H9 (cell line): ENCODE measurements at regions not wholly inside any gene's neighbourhood (a gene's known extent, or its start where the extent isn't known, plus 50 kb on each side); places are given as distances from the start of the nearest gene placed in this dataset.

ENCODE experiments used
- DNase-seq: peaks from one replicate; pipeline ENCODE4 v3.0.0-alpha.2; 2017
- H2AFZ ChIP-seq: one replicate; pipeline ENCODE4 v1.6.1; 2013; ENCODE audit warnings: mild to moderate bottlenecking, low read length, control low read depth, moderate library complexity
- H2AK5ac ChIP-seq: 2 replicates; pipeline ENCODE4 v1.6.1; 2013; ENCODE audit warnings: low read length, control low read depth, mixed read lengths; ENCODE audit not compliant: insufficient read length
- H2BK120ac ChIP-seq: one replicate; pipeline ENCODE4 v1.6.1; 2013; ENCODE audit warnings: low read depth, mild to moderate bottlenecking, low read length, control low read depth, inconsistent platforms; ENCODE audit not compliant: poor library complexity, severe bottlenecking
- H2BK12ac ChIP-seq: 2 replicates; pipeline ENCODE4 v1.6.1; 2013; ENCODE audit warnings: low read length, control low read depth, mixed read lengths, low read depth; ENCODE audit not compliant: insufficient read length
- H2BK15ac ChIP-seq: 2 replicates; pipeline ENCODE4 v1.6.1; 2013; ENCODE audit warnings: low read depth, low read length, control low read depth
- H2BK20ac ChIP-seq: one replicate; pipeline ENCODE4 v1.6.1; 2013; ENCODE audit warnings: low read depth, mild to moderate bottlenecking, low read length, control low read depth, inconsistent platforms; ENCODE audit not compliant: poor library complexity, severe bottlenecking
- H2BK5ac ChIP-seq: 2 replicates; pipeline ENCODE4 v1.6.1; 2013; ENCODE audit warnings: low read length, control low read depth, mixed read lengths; ENCODE audit not compliant: insufficient read length
- H3K14ac ChIP-seq: 2 replicates; pipeline ENCODE4 v1.6.1; 2013; ENCODE audit warnings: low read length, control low read depth; ENCODE audit not compliant: insufficient read depth
- H3K18ac ChIP-seq: 2 replicates; pipeline ENCODE4 v1.6.1; 2013; ENCODE audit warnings: low read depth, mild to moderate bottlenecking, mixed read lengths, low read length, control low read depth; ENCODE audit not compliant: insufficient read length
- H3K23ac ChIP-seq: 2 replicates; pipeline ENCODE4 v1.6.1; 2013; ENCODE audit warnings: low read length, control low read depth, mixed read lengths, low read depth; ENCODE audit not compliant: insufficient read length
- H3K23me2 ChIP-seq: 2 replicates; pipeline ENCODE4 v1.6.1; 2013; ENCODE audit warnings: low read depth, mild to moderate bottlenecking, mixed read lengths, low read length, control low read depth; ENCODE audit not compliant: insufficient read length, poor library complexity, severe bottlenecking
- H3K27ac ChIP-seq: 2 replicates; pipeline ENCODE4 v1.5.1; 2013; ENCODE audit warnings: low read length, control low read depth, mixed read lengths, low read depth; ENCODE audit not compliant: insufficient read length
- H3K27me3 ChIP-seq: 2 replicates; pipeline ENCODE4 v1.6.1; 2013; ENCODE audit warnings: low read length, control low read depth, inconsistent platforms; ENCODE audit not compliant: insufficient read depth
- H3K4ac ChIP-seq: 2 replicates; pipeline ENCODE4 v1.6.1; 2013; ENCODE audit warnings: low read depth, mild to moderate bottlenecking, control low read depth, inconsistent platforms, low read length, moderate library complexity
- H3K4me1 ChIP-seq: 2 replicates; pipeline ENCODE4 v1.6.1; 2013; ENCODE audit warnings: low read length, control low read depth, inconsistent platforms; ENCODE audit not compliant: insufficient read depth
- H3K4me2 ChIP-seq: 2 replicates; pipeline ENCODE4 v1.6.1; 2013; ENCODE audit warnings: low read length, control low read depth, mixed read lengths; ENCODE audit not compliant: insufficient read length, insufficient read depth
- H3K56ac ChIP-seq: 2 replicates; pipeline ENCODE4 v1.6.1; 2013; ENCODE audit warnings: low read depth, mild to moderate bottlenecking, mixed read lengths, low read length, control low read depth; ENCODE audit not compliant: insufficient read length
- H3K79me1 ChIP-seq: 2 replicates; pipeline ENCODE4 v1.6.1; 2013; ENCODE audit warnings: low read depth, mild to moderate bottlenecking, moderate library complexity, low read length, control low read depth, inconsistent platforms; ENCODE audit not compliant: insufficient read depth, poor library complexity, severe bottlenecking
- H3K79me2 ChIP-seq: 2 replicates; pipeline ENCODE4 v1.6.1; 2013; ENCODE audit warnings: low read length, control low read depth, inconsistent platforms; ENCODE audit not compliant: insufficient read depth
- H3K9ac ChIP-seq: 2 replicates; pipeline ENCODE4 v1.6.1; 2013; ENCODE audit warnings: low read length, control low read depth, mixed read lengths; ENCODE audit not compliant: insufficient read length; ENCODE audit errors: extremely low read depth
- H3K9me3 ChIP-seq: one replicate; pipeline ENCODE4 v1.6.1; 2013; ENCODE audit warnings: low read depth, low read length, inconsistent platforms; ENCODE audit not compliant: control insufficient read depth
- H3T11ph ChIP-seq: one replicate; pipeline ENCODE4 v1.6.1; 2013; ENCODE audit warnings: mild to moderate bottlenecking, low read length, control low read depth, inconsistent platforms
- H4K20me1 ChIP-seq: one replicate; pipeline ENCODE4 v1.6.1; 2013; ENCODE audit not compliant: control insufficient read depth, insufficient read length, insufficient read depth
- H4K5ac ChIP-seq: 2 replicates; pipeline ENCODE4 v1.6.1; 2013; ENCODE audit warnings: low read depth, mild to moderate bottlenecking, mixed read lengths, low read length, control low read depth; ENCODE audit not compliant: insufficient read length
- H4K8ac ChIP-seq: replicated peaks from 2 replicates; pipeline ENCODE4 v1.6.1; 2013; ENCODE audit warnings: low read length, control low read depth, mixed read lengths, low read depth; ENCODE audit not compliant: insufficient read length
- H4K91ac ChIP-seq: 2 replicates; pipeline ENCODE4 v1.6.1; 2013; ENCODE audit warnings: low read depth, mild to moderate bottlenecking, moderate library complexity, mixed read lengths, low read length, control low read depth; ENCODE audit not compliant: insufficient read length
- H3K27ac Mint-ChIP-seq, 3 experiments: 2 replicates in 2 of 3; 3 replicates in 1 of 3; pipeline ENCODE4 v1.8.0; 2020 to 2021; ENCODE audit warnings: mixed read lengths in 3 of 3, mild to moderate bottlenecking in 1 of 3, moderate library complexity in 1 of 3
- H3K27me3 Mint-ChIP-seq: 2 replicates; pipeline ENCODE4 v1.8.0; 2021; ENCODE audit warnings: low read depth, mild to moderate bottlenecking, moderate library complexity, mixed read lengths
- H3K36me3 Mint-ChIP-seq, 3 experiments: 2 replicates in 2 of 3; 3 replicates in 1 of 3; pipeline ENCODE4 v1.8.0; 2020 to 2021; ENCODE audit warnings: low read depth in 3 of 3, mixed read lengths in 3 of 3; ENCODE audit not compliant: insufficient read depth in 1 of 3
- H3K4me1 Mint-ChIP-seq, 2 experiments: 2 replicates each; pipeline ENCODE4 v1.8.0; 2020; ENCODE audit warnings: mixed read lengths in 2 of 2
- H3K4me3 Mint-ChIP-seq, 2 experiments: 2 replicates in 1 of 2; 3 replicates in 1 of 2; pipeline ENCODE4 v1.8.0; 2020 to 2021; ENCODE audit warnings: mild to moderate bottlenecking in 2 of 2, mixed read lengths in 2 of 2, moderate library complexity in 1 of 2
- H3K9me3 Mint-ChIP-seq, 2 experiments: 2 replicates in 1 of 2; 3 replicates in 1 of 2; pipeline ENCODE4 v1.8.0; 2020; ENCODE audit warnings: mild to moderate bottlenecking in 2 of 2, mixed read lengths in 2 of 2, moderate library complexity in 1 of 2
- WGBS: extraction: QIAGEN DNeasy Blood & Tissue Kit; methylation state at CpG from one replicate; pipeline ENCODE4 v1.1.7; 2013; ENCODE audit warnings: missing lambda C conversion rate, low lambda C conversion rate, mixed read lengths; ENCODE audit not compliant: insufficient read length; ENCODE audit errors: extremely low coverage; 5-methylcytosine and 5-hydroxymethylcytosine counted together
- TF ChIP-seq, protein P1 (sequence below): fragments of 200-600 bp; sonication (generic); conservative IDR thresholded peaks from 3 replicates; pipeline ENCODE4 v1.8.0; 2021; ENCODE audit warnings: antibody characterized with exemption, mild to moderate bottlenecking

DNA sequence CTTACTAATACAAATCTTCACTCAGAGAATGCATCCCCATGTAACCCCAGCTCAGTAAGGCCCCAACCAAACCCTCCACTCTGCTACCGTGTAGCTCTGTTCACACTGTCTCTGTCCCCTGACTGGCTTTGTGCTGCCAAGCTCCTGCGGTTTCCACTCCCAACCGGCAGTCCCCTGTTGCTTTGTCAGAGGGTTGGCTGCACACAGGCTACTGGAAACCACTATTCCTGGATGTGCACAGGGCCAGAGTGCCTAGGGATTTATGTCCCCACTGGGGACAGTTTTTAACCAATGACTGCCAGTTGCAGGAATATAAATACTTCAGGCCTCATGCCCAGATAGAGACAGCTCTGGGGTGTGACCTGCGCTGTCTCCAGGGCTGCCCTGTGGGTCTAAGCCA lies 157.1 kb upstream of the C16orf82 start:
- Histone ChIP-seq H4K8ac (no peak overlapping the region), H3K79me2 (no peaks in the 10 kb centered on the region), H4K20me1 (no peaks in the 10 kb centered on the region), H3K4me2 (no peak overlapping the region), H2AK5ac (no peak overlapping the region), H3K4ac (no peak overlapping the region), H4K5ac (no peak overlapping the region), H3K27me3 (no peaks in the 10 kb centered on the region), H3K14ac (no peak overlapping the region), H2BK20ac (no peak overlapping the region), H3T11ph (no peak overlapping the region), H3K23me2 (no peaks in the 10 kb centered on the region), H3K9me3 (no peaks in the 10 kb centered on the region), H2BK5ac (no peak overlapping the region), H3K9ac (no peak overlapping the region), H3K27ac (no peak overlapping the region), H3K18ac (no peak overlapping the region), H2AFZ (no peak overlapping the region), H3K79me1 (no peaks in the 10 kb centered on the region), H2BK120ac (no peak overlapping the region), H3K4me1 (no peaks in the 10 kb centered on the region), H4K91ac (no peak overlapping the region), H3K23ac (no peak overlapping the region), H2BK12ac (no peak overlapping the region), H3K56ac (no peak overlapping the region), H2BK15ac (no peak overlapping the region)
- Mint-ChIP-seq H3K4me3 (no peak overlapping the region), H3K27ac (no peak overlapping the region), H3K27me3 (no peaks in the 10 kb centered on the region; the same call in 1 of the 2 replicates), H3K36me3 (no peaks in the 10 kb centered on the region), H3K9me3 (no peaks in the 10 kb centered on the region; a peak in 1 of 5 replicates), H3K4me1 (peaks cover 0 to 4% of the 10 kb centered on the region in 2 experiments; a peak in 2 of 4 replicates)
- no CpG with 5 or more reads among the region's 4 CpGs for WGBS
- TF ChIP-seq, protein P1, sequence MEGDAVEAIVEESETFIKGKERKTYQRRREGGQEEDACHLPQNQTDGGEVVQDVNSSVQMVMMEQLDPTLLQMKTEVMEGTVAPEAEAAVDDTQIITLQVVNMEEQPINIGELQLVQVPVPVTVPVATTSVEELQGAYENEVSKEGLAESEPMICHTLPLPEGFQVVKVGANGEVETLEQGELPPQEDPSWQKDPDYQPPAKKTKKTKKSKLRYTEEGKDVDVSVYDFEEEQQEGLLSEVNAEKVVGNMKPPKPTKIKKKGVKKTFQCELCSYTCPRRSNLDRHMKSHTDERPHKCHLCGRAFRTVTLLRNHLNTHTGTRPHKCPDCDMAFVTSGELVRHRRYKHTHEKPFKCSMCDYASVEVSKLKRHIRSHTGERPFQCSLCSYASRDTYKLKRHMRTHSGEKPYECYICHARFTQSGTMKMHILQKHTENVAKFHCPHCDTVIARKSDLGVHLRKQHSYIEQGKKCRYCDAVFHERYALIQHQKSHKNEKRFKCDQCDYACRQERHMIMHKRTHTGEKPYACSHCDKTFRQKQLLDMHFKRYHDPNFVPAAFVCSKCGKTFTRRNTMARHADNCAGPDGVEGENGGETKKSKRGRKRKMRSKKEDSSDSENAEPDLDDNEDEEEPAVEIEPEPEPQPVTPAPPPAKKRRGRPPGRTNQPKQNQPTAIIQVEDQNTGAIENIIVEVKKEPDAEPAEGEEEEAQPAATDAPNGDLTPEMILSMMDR: no peak
- DNase-seq: no peak
